ENCODE measurements at regions not wholly inside any gene's neighbourhood (a gene's known extent, or its start where the extent isn't known, plus 50 kb on each side); places are given as distances from the start of the nearest gene placed in this dataset.

GRCh38 chr18:40056079-40056692 lies 1898.8 kb upstream of the PIK3C3 start:
- TF ChIP-seq POLR2A (IDR thresholded peaks at IDR 0.05; ENCODE audit: low read depth, low read length) (no peak), EZH2 (IDR thresholded peaks at IDR 0.05; ENCODE audit: borderline replicate concordance, low read depth, low read length, severe bottlenecking) (no peak), GATA2 (IDR thresholded peaks at IDR 0.05; ENCODE audit: insufficient read depth, insufficient read length, low read depth, low read length) (no peak), POLR2AphosphoS5 (IDR thresholded peaks at IDR 0.05; ENCODE audit: insufficient read depth, low read depth, low read length) (no peak), MAX (IDR thresholded peaks at IDR 0.05; ENCODE audit: insufficient read depth, insufficient read length) (no peak), MYC (IDR thresholded peaks at IDR 0.05; ENCODE audit: low read depth, low read length) (no peak), JUN (IDR thresholded peaks at IDR 0.05; ENCODE audit: borderline replicate concordance, insufficient read depth, insufficient read length, low read depth) (no peak), CTCF (IDR thresholded peaks at IDR 0.05; ENCODE audit: extremely low read depth in 1 of 2, insufficient read depth in 1 of 2, low read depth in 1 of 2, low read length in 2 of 2) (no peak), FOS (IDR thresholded peaks at IDR 0.05; ENCODE audit: borderline replicate concordance, insufficient read depth, low read length) (no peak)
- CTCF ChIA-PET: interaction anchor here (1.6 kb wide), 1 partner anchor 21 kb away, joined by 3 read pairs; no protein-coding TSS in a partner anchor
- no peak overlapping the region for H3K9ac ChIP-seq (replicated peaks; ENCODE audit: extremely low read depth, insufficient read depth, low read length)

More at GRCh38 chr18:40056079-40056692, 1898.8 kb upstream of the PIK3C3 start:
- peaks cover 0 to 2% of the 10 kb centered on the region in 2 experiments for H3K27me3 ChIP-seq (ENCODE audit: control insufficient read depth in 2 of 2, insufficient read depth in 2 of 2, low read length in 2 of 2)
- intact Hi-C loops (cut with micrococcal nuclease): no loop called here
- BruUV-seq (replicated peaks): no TSS peak
- no peaks in the 10 kb centered on the region for H3K4me1 ChIP-seq (ENCODE audit: control insufficient read depth, extremely low read depth, insufficient read depth, low read length)
- dilution Hi-C loops (cut with MboI; ENCODE audit: extremely low pct_ligation_motif_present, low sequenced_read_pairs): no loop called here
- H3K27ac ChIP-seq (ENCODE audit: insufficient read depth, low read depth, low read length): no peak overlapping the region
- H2AFZ ChIP-seq (ENCODE audit: low read depth, low read length): no peak overlapping the region
- no peak overlapping the region for H3K4me3 ChIP-seq (replicated peaks in 1 of 3; ENCODE audit: insufficient read depth in 1 of 3, low read depth in 1 of 3, low read length in 3 of 3)
- H4K20me1 ChIP-seq (replicated peaks; ENCODE audit: control insufficient read depth, extremely low read depth, insufficient read depth, low read length): no peaks in the 10 kb centered on the region
- H3K9me3 ChIP-seq (replicated peaks; ENCODE audit: control insufficient read depth, insufficient read depth, low read length): no peaks in the 10 kb centered on the region
- DNase-seq (ENCODE audit: low read depth, low spot score) (no peak), FAIRE-seq (no peak)
- POLR2A ChIA-PET: no interaction called here
- H3K9me1 ChIP-seq (replicated peaks; ENCODE audit: control insufficient read depth, extremely low read depth, insufficient read depth, low read length): no peaks in the 10 kb centered on the region
- no peak overlapping the region for H3K4me2 ChIP-seq (ENCODE audit: insufficient read depth, low read length)
- H3K36me3 ChIP-seq (ENCODE audit: control insufficient read depth in 2 of 2, extremely low read depth in 1 of 2, insufficient read depth in 2 of 2, low read length in 2 of 2): no peaks in the 10 kb centered on the region
- no peaks in the 10 kb centered on the region for H3K79me2 ChIP-seq (ENCODE audit: control insufficient read depth, insufficient read depth, low read length)

All from endothelial cell of umbilical vein (primary cell).